GM10266 (cell line): ENCODE measurements at regions not wholly inside any gene's neighbourhood (a gene's known extent, or its start where the extent isn't known, plus 50 kb on each side); places are given as distances from the start of the nearest gene placed in this dataset.

ENCODE experiments used
- DNase-seq: peaks from one replicate; pipeline ENCODE4 v3.0.0; 2012; ENCODE audit errors: extremely low spot score
- TF ChIP-seq, protein P1 (sequence below): IDR thresholded peaks from 2 replicates; pipeline ENCODE4 v1.5.1; 2012; ENCODE audit warnings: mild to moderate bottlenecking, low read depth; ENCODE audit not compliant: control insufficient read depth, insufficient read depth; ENCODE audit errors: missing control alignments

DNA sequence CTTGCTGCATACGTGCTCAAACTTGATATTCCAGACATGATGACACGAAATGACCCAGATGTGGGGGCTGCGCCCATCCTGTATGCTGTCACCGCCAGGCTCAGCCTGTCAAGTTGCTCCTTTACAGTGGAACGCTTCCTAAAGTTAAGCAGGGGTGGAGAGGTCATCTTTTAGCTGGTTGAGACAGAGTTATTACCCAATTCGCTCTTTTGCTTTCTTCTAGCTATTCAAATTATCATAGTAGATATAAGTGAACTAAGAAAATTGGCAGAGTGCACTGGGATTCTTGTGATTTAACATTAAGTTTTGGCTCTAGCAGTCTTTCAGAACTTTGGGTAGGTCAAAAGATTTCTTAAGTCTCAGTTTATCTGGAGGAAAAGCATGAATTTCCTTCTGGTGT, 69.8 kb upstream of the BASP1 start:
- TF ChIP-seq, protein P1, sequence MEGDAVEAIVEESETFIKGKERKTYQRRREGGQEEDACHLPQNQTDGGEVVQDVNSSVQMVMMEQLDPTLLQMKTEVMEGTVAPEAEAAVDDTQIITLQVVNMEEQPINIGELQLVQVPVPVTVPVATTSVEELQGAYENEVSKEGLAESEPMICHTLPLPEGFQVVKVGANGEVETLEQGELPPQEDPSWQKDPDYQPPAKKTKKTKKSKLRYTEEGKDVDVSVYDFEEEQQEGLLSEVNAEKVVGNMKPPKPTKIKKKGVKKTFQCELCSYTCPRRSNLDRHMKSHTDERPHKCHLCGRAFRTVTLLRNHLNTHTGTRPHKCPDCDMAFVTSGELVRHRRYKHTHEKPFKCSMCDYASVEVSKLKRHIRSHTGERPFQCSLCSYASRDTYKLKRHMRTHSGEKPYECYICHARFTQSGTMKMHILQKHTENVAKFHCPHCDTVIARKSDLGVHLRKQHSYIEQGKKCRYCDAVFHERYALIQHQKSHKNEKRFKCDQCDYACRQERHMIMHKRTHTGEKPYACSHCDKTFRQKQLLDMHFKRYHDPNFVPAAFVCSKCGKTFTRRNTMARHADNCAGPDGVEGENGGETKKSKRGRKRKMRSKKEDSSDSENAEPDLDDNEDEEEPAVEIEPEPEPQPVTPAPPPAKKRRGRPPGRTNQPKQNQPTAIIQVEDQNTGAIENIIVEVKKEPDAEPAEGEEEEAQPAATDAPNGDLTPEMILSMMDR = no peak
- no peak for DNase-seq

GRCh38 chr5:17148481-17148880, 69.0 kb upstream of the BASP1 start:
- TF ChIP-seq, protein P1 = no peak
- DNase-seq = no peak

GRCh38 chr5:17149786-17150185, 67.6 kb upstream of the BASP1 start:
- no peak for DNase-seq
- TF ChIP-seq, protein P1 = no peak

GRCh38 chr5:17150531-17150930, 66.9 kb upstream of the BASP1 start:
- DNase-seq = no peak
- TF ChIP-seq, protein P1 = no peak

- TF ChIP-seq, protein P1 = no peak
- DNase-seq = no peak
Observed at GRCh38 chr5:17151686-17152085, 65.7 kb upstream of the BASP1 start.

- TF ChIP-seq, protein P1 = no peak
- DNase-seq = no peak
Observed at GRCh38 chr5:17154211-17154996, 63.0 kb upstream of the BASP1 start.

DNA sequence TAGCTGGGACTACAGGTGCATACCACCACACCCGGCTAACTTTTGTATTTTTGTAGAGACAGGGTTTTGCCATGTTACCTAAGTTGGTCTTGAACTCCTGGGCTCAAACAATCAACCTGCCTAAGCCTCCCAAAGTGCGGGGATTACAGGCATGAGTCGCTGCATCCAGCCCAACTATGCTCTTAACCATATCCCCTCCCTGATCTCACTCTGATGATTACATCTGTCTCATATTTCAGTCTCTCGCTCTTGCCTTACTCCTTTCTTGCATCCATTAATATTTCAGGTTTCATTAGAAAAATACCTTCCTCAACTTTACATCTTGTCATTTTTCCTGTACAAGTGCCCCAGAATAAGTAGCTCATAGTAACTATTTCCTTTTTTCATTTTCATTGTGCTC, 61.0 kb upstream of the BASP1 start:
- no peak for DNase-seq
- TF ChIP-seq, protein P1 = no peak
